ENCODE measurements at regions not wholly inside any gene's neighbourhood (a gene's known extent, or its start where the extent isn't known, plus 50 kb on each side); places are given as distances from the start of the nearest gene placed in this dataset.

- intact Hi-C loops (cut with micrococcal nuclease; ENCODE audit: unreplicated experiment) = no loop called here
- Mint-ChIP-seq H3K4me1 (ENCODE audit: low read depth, unreplicated experiment) (no peaks in the 10 kb centered on the region), H3K9me3 (ENCODE audit: low read depth, unreplicated experiment) (no peaks in the 10 kb centered on the region), H3K36me3 (ENCODE audit: insufficient read depth, unreplicated experiment) (no peaks in the 10 kb centered on the region), H3K27ac (ENCODE audit: unreplicated experiment) (no peak overlapping the region), H3K27me3 (ENCODE audit: unreplicated experiment) (no peaks in the 10 kb centered on the region), H3K4me3 (ENCODE audit: low read depth, unreplicated experiment) (no peak overlapping the region)
- no TSS peak for BruUV-seq (replicated peaks)
- no peak for TF ChIP-seq CTCF (IDR thresholded peaks at IDR 0.05; ENCODE audit: unreplicated experiment)
- DNase-seq = no peak
- CTCF ChIA-PET = no interaction called here
Measured at GRCh38 chr21:28663111-28663693, 329.5 kb downstream of the LTN1 start.

GRCh38 chr21:28657566-28657965 lies 335.1 kb downstream of the LTN1 start:
- Mint-ChIP-seq H3K9me3 (ENCODE audit: low read depth, unreplicated experiment) (no peaks in the 10 kb centered on the region), H3K36me3 (ENCODE audit: insufficient read depth, unreplicated experiment) (no peaks in the 10 kb centered on the region), H3K4me3 (ENCODE audit: low read depth, unreplicated experiment) (no peak overlapping the region), H3K27me3 (ENCODE audit: unreplicated experiment) (no peaks in the 10 kb centered on the region), H3K4me1 (ENCODE audit: low read depth, unreplicated experiment) (no peaks in the 10 kb centered on the region), H3K27ac (ENCODE audit: unreplicated experiment) (no peak overlapping the region)
- CTCF ChIA-PET = no interaction called here
- BruUV-seq (replicated peaks) = no TSS peak
- no peak for TF ChIP-seq CTCF (IDR thresholded peaks at IDR 0.05; ENCODE audit: unreplicated experiment)
- DNase-seq = no peak
- intact Hi-C loops (cut with micrococcal nuclease; ENCODE audit: unreplicated experiment) = no loop called here

GRCh38 chr21:28655471-28655870 lies 337.2 kb downstream of the LTN1 start:
- Mint-ChIP-seq H3K9me3 (ENCODE audit: low read depth, unreplicated experiment) (no peaks in the 10 kb centered on the region), H3K27ac (ENCODE audit: unreplicated experiment) (no peak overlapping the region), H3K4me1 (ENCODE audit: low read depth, unreplicated experiment) (no peaks in the 10 kb centered on the region), H3K36me3 (ENCODE audit: insufficient read depth, unreplicated experiment) (no peaks in the 10 kb centered on the region), H3K4me3 (ENCODE audit: low read depth, unreplicated experiment) (no peak overlapping the region), H3K27me3 (ENCODE audit: unreplicated experiment) (no peaks in the 10 kb centered on the region)
- DNase-seq = no peak
- BruUV-seq (replicated peaks) = no TSS peak
- no peak for TF ChIP-seq CTCF (IDR thresholded peaks at IDR 0.05; ENCODE audit: unreplicated experiment)
- intact Hi-C loops (cut with micrococcal nuclease; ENCODE audit: unreplicated experiment) = no loop called here
- CTCF ChIA-PET = no interaction called here

- no peaks in the 10 kb centered on the region for H3K36me3 Mint-ChIP-seq (ENCODE audit: insufficient read depth, unreplicated experiment)
- no peaks in the 10 kb centered on the region for H3K4me1 Mint-ChIP-seq (ENCODE audit: low read depth, unreplicated experiment)
- H3K9me3 Mint-ChIP-seq (ENCODE audit: low read depth, unreplicated experiment) = no peaks in the 10 kb centered on the region
- no peaks in the 10 kb centered on the region for H3K27me3 Mint-ChIP-seq (ENCODE audit: unreplicated experiment)
- H3K4me3 Mint-ChIP-seq (ENCODE audit: low read depth, unreplicated experiment) = no peak overlapping the region
- no peak for DNase-seq
- no TSS peak for BruUV-seq (replicated peaks)
- CTCF ChIA-PET = no interaction called here
- no peak overlapping the region for H3K27ac Mint-ChIP-seq (ENCODE audit: unreplicated experiment)
- no peak for TF ChIP-seq CTCF (IDR thresholded peaks at IDR 0.05; ENCODE audit: unreplicated experiment)
- intact Hi-C loops (cut with micrococcal nuclease; ENCODE audit: unreplicated experiment) = no loop called here
Measured at GRCh38 chr21:28654406-28654805, 338.3 kb downstream of the LTN1 start.
